ENCODE measurements at regions not wholly inside any gene's neighbourhood (a gene's known extent, or its start where the extent isn't known, plus 50 kb on each side); places are given as distances from the start of the nearest gene placed in this dataset.

- H3K79me2 ChIP-seq (ENCODE audit: control insufficient read depth, insufficient read depth, low read length), result no peaks in the 10 kb centered on the region
- no peaks in the 10 kb centered on the region for H3K27me3 ChIP-seq (ENCODE audit: control insufficient read depth, insufficient read depth, low read length)
- H2AFZ ChIP-seq (ENCODE audit: low read length), result no peak overlapping the region
- H4K20me1 ChIP-seq (ENCODE audit: control insufficient read depth, extremely low read depth, insufficient read depth, low read length), result no peaks in the 10 kb centered on the region
- H3K4me2 ChIP-seq (ENCODE audit: extremely low read depth, insufficient read depth, low read length), result no peak overlapping the region
- no peak for DNase-seq (ENCODE audit: low read depth in 2 of 2)
- no peak overlapping the region for H3K4me3 ChIP-seq (replicated peaks in 1 of 4; ENCODE audit: control extremely low read depth in 1 of 4, insufficient read depth in 1 of 4, low read depth in 3 of 4, low read length in 4 of 4)
- TF ChIP-seq CTCF (conservative IDR thresholded peaks at IDR 0.05 in 1 of 2, IDR thresholded peaks at IDR 0.05 in 1 of 2; ENCODE audit: low read depth in 1 of 2, low read length in 2 of 2), result no peak
- no peak for TF ChIP-seq EZH2 (IDR thresholded peaks at IDR 0.05; ENCODE audit: low read length, missing control alignments)
- no peak overlapping the region for H3K9ac ChIP-seq (ENCODE audit: insufficient read depth, low read length)
- no peaks in the 10 kb centered on the region for H3K36me3 ChIP-seq (ENCODE audit: control insufficient read depth, insufficient read depth, low read length)
- H3K27ac ChIP-seq (ENCODE audit: insufficient read depth, low read length), result no peak overlapping the region
- no peaks in the 10 kb centered on the region for H3K4me1 ChIP-seq (ENCODE audit: control insufficient read depth, extremely low read depth, insufficient read depth, low read length)
- H3K9me3 ChIP-seq (ENCODE audit: control insufficient read depth, insufficient read depth, low read depth, low read length), result no peaks in the 10 kb centered on the region
These were observed 110.1 kb upstream of the TBX3 start for GRCh38 chr12:114794049-114794558.

GRCh38 chr12:114790276-114790675 is 106.3 kb upstream of the TBX3 start:
- Histone ChIP-seq H3K27me3 (ENCODE audit: control insufficient read depth, insufficient read depth, low read length) (no peaks in the 10 kb centered on the region), H3K79me2 (ENCODE audit: control insufficient read depth, insufficient read depth, low read length) (no peaks in the 10 kb centered on the region), H3K4me3 (replicated peaks in 1 of 4; ENCODE audit: control extremely low read depth in 1 of 4, insufficient read depth in 1 of 4, low read depth in 3 of 4, low read length in 4 of 4) (no peak overlapping the region), H4K20me1 (ENCODE audit: control insufficient read depth, extremely low read depth, insufficient read depth, low read length) (no peaks in the 10 kb centered on the region), H3K27ac (ENCODE audit: insufficient read depth, low read length) (no peak overlapping the region), H3K9me3 (ENCODE audit: control insufficient read depth, insufficient read depth, low read depth, low read length) (no peaks in the 10 kb centered on the region), H3K4me2 (ENCODE audit: extremely low read depth, insufficient read depth, low read length) (no peak overlapping the region), H3K36me3 (ENCODE audit: control insufficient read depth, insufficient read depth, low read length) (no peaks in the 10 kb centered on the region), H2AFZ (ENCODE audit: low read length) (no peak overlapping the region), H3K9ac (ENCODE audit: insufficient read depth, low read length) (no peak overlapping the region), H3K4me1 (ENCODE audit: control insufficient read depth, extremely low read depth, insufficient read depth, low read length) (no peaks in the 10 kb centered on the region)
- no peak for DNase-seq (ENCODE audit: low read depth in 2 of 2)
- TF ChIP-seq EZH2 (IDR thresholded peaks at IDR 0.05; ENCODE audit: low read length, missing control alignments), result no peak
- TF ChIP-seq CTCF (conservative IDR thresholded peaks at IDR 0.05 in 1 of 2, IDR thresholded peaks at IDR 0.05 in 1 of 2; ENCODE audit: low read depth in 1 of 2, low read length in 2 of 2), result no peak

DNA sequence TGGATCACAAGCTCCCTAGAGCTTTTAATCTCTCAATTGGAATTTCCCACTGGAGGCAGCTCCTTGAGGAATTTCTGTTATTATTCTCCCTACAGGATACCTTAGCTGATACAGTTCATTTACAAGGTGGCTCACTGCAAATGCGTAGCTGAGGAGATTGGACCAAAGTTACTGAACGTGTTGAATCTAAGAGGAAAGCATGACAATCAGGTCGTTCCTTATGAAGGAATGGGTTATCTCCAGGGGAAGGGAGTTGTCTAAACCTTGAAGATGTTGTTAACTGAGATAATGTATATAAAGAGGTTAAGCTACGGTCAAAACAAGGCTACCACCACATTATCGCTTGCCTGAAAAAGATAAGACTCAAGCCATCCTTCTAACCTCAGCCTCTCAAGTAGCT is 105.8 kb upstream of the TBX3 start:
- Histone ChIP-seq H4K20me1 (ENCODE audit: control insufficient read depth, extremely low read depth, insufficient read depth, low read length) (no peaks in the 10 kb centered on the region), H3K36me3 (ENCODE audit: control insufficient read depth, insufficient read depth, low read length) (no peaks in the 10 kb centered on the region), H3K9ac (ENCODE audit: insufficient read depth, low read length) (no peak overlapping the region), H3K4me2 (ENCODE audit: extremely low read depth, insufficient read depth, low read length) (no peak overlapping the region), H3K4me3 (replicated peaks in 1 of 4; ENCODE audit: control extremely low read depth in 1 of 4, insufficient read depth in 1 of 4, low read depth in 3 of 4, low read length in 4 of 4) (no peak overlapping the region), H3K9me3 (ENCODE audit: control insufficient read depth, insufficient read depth, low read depth, low read length) (no peaks in the 10 kb centered on the region), H3K79me2 (ENCODE audit: control insufficient read depth, insufficient read depth, low read length) (no peaks in the 10 kb centered on the region), H3K27ac (ENCODE audit: insufficient read depth, low read length) (no peak overlapping the region), H3K27me3 (ENCODE audit: control insufficient read depth, insufficient read depth, low read length) (no peaks in the 10 kb centered on the region), H2AFZ (ENCODE audit: low read length) (no peak overlapping the region), H3K4me1 (ENCODE audit: control insufficient read depth, extremely low read depth, insufficient read depth, low read length) (no peaks in the 10 kb centered on the region)
- no peak for TF ChIP-seq CTCF (conservative IDR thresholded peaks at IDR 0.05 in 1 of 2, IDR thresholded peaks at IDR 0.05 in 1 of 2; ENCODE audit: low read depth in 1 of 2, low read length in 2 of 2)
- no peak for TF ChIP-seq EZH2 (IDR thresholded peaks at IDR 0.05; ENCODE audit: low read length, missing control alignments)
- no peak for DNase-seq (ENCODE audit: low read depth in 2 of 2)

Data from fibroblast of lung (primary cell).